Tibial artery (tissue), 4 donors: ENCODE measurements at regions not wholly inside any gene's neighbourhood (a gene's known extent, or its start where the extent isn't known, plus 50 kb on each side); places are given as distances from the start of the nearest gene placed in this dataset.

Source experiments
- DNase-seq, 2 donors: peaks; one replicate each; pipeline ENCODE4 v3.0.0-alpha.2; 2019
- H3K27ac ChIP-seq, 2 donors: fragments of 200-600 bp; sonication (generic) in 1 of 2; 1 replicate in 1 of 2; 2 replicates in 1 of 2; pipeline ENCODE4 v1.5.1; 2018 to 2019; ENCODE audit warnings: mild to moderate bottlenecking in 1 of 2
- H3K27me3 ChIP-seq, 2 donors: fragments of 200-600 bp; sonication (generic) in 1 of 2; one replicate each; pipeline versions ENCODE4 v1.5.1 to v1.6.0; 2016 to 2019
- H3K36me3 ChIP-seq, 3 donors: fragments of 200-600 bp; sonication (generic) in 2 of 3; one replicate each; pipeline ENCODE4 v1.5.1; 2016 to 2019; ENCODE audit warnings: mild to moderate bottlenecking in 2 of 3
- H3K4me1 ChIP-seq, 4 donors: fragments of 200-600 bp; sonication (generic) in 2 of 4; 1 replicate in 3 of 4; 2 replicates in 1 of 4; pipeline ENCODE4 v1.5.1; 2016 to 2019
- H3K4me3 ChIP-seq, 2 donors: fragments of 200-600 bp; sonication (generic) in 1 of 2; 1 replicate in 1 of 2; 2 replicates in 1 of 2; pipeline ENCODE4 v1.5.1; 2018 to 2019; ENCODE audit warnings: mild to moderate bottlenecking in 2 of 2
- H3K9me3 ChIP-seq, 3 donors: fragments of 200-600 bp; sonication (generic) in 1 of 3; one replicate each; pipeline ENCODE4 v1.5.1; 2016 to 2019
- intact Hi-C: fragments of 100-400 bp; cut with DNase I; formaldehyde crosslinking; loops from one replicate; pipeline ENCODE4 v1.15.0; 2023; ENCODE audit warnings: low total_unique reads
- TF ChIP-seq, protein P1 (sequence below), 2 experiments: fragments of 200-600 bp in 1 of 2; fragments of 450-650 bp in 1 of 2; IDR thresholded peaks; one replicate each; pipeline ENCODE4 v1.5.1; 2017 to 2019; ENCODE audit warnings: antibody characterized with exemption in 2 of 2, mild to moderate bottlenecking in 1 of 2, moderate library complexity in 1 of 2

DNA sequence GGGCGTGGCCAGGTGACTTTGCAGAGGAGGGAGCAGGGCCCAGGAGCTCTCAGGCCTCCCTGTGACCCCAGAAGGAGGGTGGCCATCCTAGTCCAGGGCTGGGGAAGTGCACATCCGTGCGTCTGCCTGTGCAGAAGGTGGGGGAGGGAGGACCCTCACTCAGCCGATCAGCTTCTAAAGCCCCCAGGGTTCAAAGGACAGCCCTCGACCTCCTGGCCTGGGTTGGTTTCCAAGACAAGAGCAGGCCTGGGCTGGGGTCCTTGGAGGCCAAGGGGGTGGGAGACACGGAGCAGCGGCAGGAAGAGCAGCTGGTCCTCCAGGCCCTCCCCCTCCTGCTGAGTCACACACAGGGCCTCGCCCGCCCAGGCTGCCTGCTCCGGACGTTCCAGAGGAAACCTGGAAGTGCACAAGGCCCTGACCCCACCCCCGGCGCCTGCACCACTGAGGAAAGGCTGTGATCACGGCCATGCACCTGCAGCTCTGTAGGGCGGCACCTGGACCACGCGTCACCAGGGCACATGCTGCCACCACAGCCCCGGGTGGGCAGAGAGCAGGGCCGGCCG is 67.1 kb upstream of the ZNF469 start:
- no peak overlapping the region for H3K4me3 ChIP-seq
- no peak for DNase-seq
- no peaks in the 10 kb centered on the region for H3K36me3 ChIP-seq
- intact Hi-C loops: no loop called here
- H3K9me3 ChIP-seq: no peaks in the 10 kb centered on the region
- peaks cover 0 to 3% of the 10 kb centered on the region in 2 donors for H3K27me3 ChIP-seq
- TF ChIP-seq, protein P1, sequence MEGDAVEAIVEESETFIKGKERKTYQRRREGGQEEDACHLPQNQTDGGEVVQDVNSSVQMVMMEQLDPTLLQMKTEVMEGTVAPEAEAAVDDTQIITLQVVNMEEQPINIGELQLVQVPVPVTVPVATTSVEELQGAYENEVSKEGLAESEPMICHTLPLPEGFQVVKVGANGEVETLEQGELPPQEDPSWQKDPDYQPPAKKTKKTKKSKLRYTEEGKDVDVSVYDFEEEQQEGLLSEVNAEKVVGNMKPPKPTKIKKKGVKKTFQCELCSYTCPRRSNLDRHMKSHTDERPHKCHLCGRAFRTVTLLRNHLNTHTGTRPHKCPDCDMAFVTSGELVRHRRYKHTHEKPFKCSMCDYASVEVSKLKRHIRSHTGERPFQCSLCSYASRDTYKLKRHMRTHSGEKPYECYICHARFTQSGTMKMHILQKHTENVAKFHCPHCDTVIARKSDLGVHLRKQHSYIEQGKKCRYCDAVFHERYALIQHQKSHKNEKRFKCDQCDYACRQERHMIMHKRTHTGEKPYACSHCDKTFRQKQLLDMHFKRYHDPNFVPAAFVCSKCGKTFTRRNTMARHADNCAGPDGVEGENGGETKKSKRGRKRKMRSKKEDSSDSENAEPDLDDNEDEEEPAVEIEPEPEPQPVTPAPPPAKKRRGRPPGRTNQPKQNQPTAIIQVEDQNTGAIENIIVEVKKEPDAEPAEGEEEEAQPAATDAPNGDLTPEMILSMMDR (IDR thresholded peaks at IDR 0.05): no peak
- no peaks in the 10 kb centered on the region for H3K4me1 ChIP-seq
- H3K27ac ChIP-seq: no peak overlapping the region

DNA sequence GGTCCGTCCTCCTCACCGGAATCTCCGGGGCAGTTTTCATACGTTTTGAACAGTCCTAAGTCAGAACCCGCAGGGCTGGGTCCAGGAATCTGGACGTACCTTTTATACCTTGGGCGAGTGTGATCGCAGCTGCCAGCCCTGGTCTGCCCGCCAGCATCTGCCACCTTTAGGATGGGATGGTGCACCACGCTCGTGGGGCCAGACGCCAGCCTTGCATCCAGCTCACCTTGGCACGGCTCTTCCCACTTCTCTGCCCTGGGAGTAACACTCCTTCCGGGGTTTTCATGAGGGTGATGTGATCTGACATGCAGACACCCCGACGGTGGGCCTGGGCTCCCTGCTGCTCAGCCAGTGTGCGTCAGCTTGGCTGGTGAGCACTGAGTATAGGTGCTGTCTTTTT is 66.6 kb upstream of the ZNF469 start:
- H3K4me3 ChIP-seq: no peak overlapping the region
- no peaks in the 10 kb centered on the region for H3K4me1 ChIP-seq
- DNase-seq: no peak
- TF ChIP-seq, protein P1 (IDR thresholded peaks at IDR 0.05): no peak
- H3K36me3 ChIP-seq: no peaks in the 10 kb centered on the region
- intact Hi-C loops: no loop called here
- no peaks in the 10 kb centered on the region for H3K9me3 ChIP-seq
- H3K27ac ChIP-seq: no peak overlapping the region
- H3K27me3 ChIP-seq: peaks cover 0 to 3% of the 10 kb centered on the region in 2 donors

DNA sequence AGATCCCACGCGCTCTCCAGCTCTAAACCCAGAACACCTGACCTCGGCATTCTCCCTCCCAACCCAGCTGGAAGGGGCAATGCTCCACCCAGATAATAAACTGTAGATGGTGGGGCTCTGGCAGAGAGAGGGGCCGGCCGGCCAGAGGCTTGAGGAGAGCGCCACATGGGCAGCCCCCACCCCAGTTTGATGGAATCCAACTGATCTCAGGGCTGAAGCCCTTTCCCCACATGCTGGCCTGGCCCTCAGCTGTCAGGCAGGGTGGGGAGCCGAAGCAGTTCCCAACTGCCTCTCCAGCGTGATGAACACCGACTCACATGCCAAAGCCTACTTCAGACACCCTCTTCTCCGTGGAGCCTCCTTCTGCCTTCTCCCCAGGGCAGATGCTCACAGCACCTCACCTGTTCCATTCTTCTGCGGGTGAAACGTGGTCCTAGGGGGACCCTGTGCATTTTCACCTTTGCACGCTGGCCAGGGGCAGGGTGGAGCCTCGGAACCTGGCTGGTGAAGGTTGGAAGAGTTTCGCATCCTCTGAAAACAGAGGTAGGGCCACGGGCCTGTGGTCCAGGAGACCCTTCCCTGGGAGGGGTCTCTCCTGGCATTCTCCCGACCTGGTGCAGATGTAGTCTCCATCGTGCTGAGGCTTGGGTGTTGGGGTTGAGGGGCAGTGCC is 65.7 kb upstream of the ZNF469 start:
- H3K4me3 ChIP-seq: no peak overlapping the region
- H3K4me1 ChIP-seq: no peaks in the 10 kb centered on the region
- H3K27ac ChIP-seq: no peak overlapping the region
- TF ChIP-seq, protein P1 (IDR thresholded peaks at IDR 0.05): no peak
- intact Hi-C loops: no loop called here
- H3K36me3 ChIP-seq: no peaks in the 10 kb centered on the region
- no peak for DNase-seq
- peaks cover 0 to 3% of the 10 kb centered on the region in 2 donors for H3K27me3 ChIP-seq
- H3K9me3 ChIP-seq: no peaks in the 10 kb centered on the region

DNA sequence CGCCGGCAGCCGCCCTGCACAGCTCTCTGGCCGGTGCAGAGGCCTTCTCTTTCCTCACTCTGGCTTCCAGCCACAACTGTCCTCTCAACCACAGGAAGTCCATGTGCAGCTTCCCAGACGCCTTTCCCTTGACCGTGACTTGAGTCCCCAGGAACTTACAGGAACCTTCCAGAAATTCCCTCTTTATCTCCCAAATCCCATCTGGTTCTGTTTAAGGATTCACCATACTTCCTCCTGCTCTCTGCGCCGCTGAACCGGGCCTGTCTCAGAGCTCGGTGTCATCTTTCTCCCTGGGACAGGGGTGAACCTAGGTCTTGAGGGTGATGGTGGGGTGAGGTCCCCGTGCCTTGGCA is 65.2 kb upstream of the ZNF469 start:
- H3K36me3 ChIP-seq: no peaks in the 10 kb centered on the region
- intact Hi-C loops: no loop called here
- H3K4me1 ChIP-seq: no peaks in the 10 kb centered on the region
- DNase-seq: peak in 1 of 2 donors; percentile 60
- H3K27ac ChIP-seq: no peak overlapping the region
- H3K27me3 ChIP-seq: peaks cover 0 to 3% of the 10 kb centered on the region in 2 donors
- TF ChIP-seq, protein P1 (IDR thresholded peaks at IDR 0.05): no peak
- H3K9me3 ChIP-seq: no peaks in the 10 kb centered on the region
- H3K4me3 ChIP-seq: no peak overlapping the region

DNA sequence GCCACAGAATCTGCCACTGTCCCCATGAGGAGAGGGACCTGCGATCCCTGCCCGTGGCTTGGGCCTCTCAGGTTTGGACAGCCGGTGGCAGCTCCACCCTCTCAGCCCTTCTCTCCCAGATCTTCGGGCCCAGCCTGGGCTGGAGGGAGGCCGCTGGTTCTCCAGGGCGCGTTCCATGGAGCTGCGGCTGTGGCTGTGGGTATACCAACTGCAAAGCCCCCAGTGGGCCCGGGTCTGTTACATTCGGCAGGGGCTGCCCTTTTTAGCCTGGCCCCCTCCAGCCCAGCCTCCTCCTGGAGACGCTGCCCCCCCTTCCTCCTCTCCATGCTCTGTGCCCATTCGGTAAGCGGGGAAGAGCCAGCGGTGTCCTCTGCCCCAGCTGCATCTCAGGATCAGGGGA is 64.7 kb upstream of the ZNF469 start:
- no peaks in the 10 kb centered on the region for H3K36me3 ChIP-seq
- H3K9me3 ChIP-seq: no peaks in the 10 kb centered on the region
- no peak for DNase-seq
- intact Hi-C loops: no loop called here
- H3K27ac ChIP-seq: no peak overlapping the region
- H3K4me1 ChIP-seq: no peaks in the 10 kb centered on the region
- no peak overlapping the region for H3K4me3 ChIP-seq
- peaks cover 0 to 3% of the 10 kb centered on the region in 2 donors for H3K27me3 ChIP-seq
- TF ChIP-seq, protein P1 (IDR thresholded peaks at IDR 0.05): no peak
